Omental fat pad (tissue), 3 donors: ENCODE measurements at regions not wholly inside any gene's neighbourhood (a gene's known extent, or its start where the extent isn't known, plus 50 kb on each side); places are given as distances from the start of the nearest gene placed in this dataset.
"Not testable (repeated sequence)": the region's sequence is repeated elsewhere in the genome, so short reads cannot be mapped to it uniquely, and the experiment has no call there.

Experiments
- ATAC-seq: fragments of 150-250 bp; one replicate; pipeline ENCODE4 v1.9.1; 2016; ENCODE audit warnings: mild to moderate bottlenecking, moderate library complexity; ENCODE audit not compliant: low FRiP score
- DNase-seq: peaks from one replicate; pipeline ENCODE4 v3.0.0-alpha.2; 2019; ENCODE audit warnings: low spot score
- TF ChIP-seq, protein P1 (sequence below), 3 donors: fragments of 450-650 bp; IDR thresholded peaks; one replicate each; pipeline ENCODE4 v1.5.1; 2016 to 2017; ENCODE audit warnings: antibody characterized with exemption in 3 of 3, mild to moderate bottlenecking in 3 of 3, moderate library complexity in 2 of 3

DNA sequence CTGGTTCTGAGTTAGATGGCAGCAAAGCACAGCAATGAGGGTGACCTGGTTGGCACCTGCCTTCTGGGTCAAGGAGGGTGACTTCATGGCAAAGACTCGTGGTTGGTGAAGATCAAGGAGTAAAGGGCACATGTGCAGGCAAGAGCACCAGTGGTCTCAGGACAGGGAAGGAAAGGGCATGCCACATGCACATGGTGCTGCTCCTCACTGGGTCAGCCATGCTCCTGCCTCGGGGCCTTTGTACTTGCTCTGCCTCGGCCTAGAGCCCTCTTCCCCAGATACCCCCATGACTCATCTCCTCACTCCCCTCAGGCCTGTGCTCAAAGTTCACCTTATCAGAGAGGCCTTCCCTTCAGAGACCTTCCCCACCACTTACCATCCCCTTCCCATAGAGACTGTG lies 106.7 kb upstream of the KDM7A start:
- DNase-seq (no peak), ATAC-seq (no peak)
- TF ChIP-seq, protein P1, sequence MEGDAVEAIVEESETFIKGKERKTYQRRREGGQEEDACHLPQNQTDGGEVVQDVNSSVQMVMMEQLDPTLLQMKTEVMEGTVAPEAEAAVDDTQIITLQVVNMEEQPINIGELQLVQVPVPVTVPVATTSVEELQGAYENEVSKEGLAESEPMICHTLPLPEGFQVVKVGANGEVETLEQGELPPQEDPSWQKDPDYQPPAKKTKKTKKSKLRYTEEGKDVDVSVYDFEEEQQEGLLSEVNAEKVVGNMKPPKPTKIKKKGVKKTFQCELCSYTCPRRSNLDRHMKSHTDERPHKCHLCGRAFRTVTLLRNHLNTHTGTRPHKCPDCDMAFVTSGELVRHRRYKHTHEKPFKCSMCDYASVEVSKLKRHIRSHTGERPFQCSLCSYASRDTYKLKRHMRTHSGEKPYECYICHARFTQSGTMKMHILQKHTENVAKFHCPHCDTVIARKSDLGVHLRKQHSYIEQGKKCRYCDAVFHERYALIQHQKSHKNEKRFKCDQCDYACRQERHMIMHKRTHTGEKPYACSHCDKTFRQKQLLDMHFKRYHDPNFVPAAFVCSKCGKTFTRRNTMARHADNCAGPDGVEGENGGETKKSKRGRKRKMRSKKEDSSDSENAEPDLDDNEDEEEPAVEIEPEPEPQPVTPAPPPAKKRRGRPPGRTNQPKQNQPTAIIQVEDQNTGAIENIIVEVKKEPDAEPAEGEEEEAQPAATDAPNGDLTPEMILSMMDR (IDR thresholded peaks at IDR 0.05) = no peak

DNA sequence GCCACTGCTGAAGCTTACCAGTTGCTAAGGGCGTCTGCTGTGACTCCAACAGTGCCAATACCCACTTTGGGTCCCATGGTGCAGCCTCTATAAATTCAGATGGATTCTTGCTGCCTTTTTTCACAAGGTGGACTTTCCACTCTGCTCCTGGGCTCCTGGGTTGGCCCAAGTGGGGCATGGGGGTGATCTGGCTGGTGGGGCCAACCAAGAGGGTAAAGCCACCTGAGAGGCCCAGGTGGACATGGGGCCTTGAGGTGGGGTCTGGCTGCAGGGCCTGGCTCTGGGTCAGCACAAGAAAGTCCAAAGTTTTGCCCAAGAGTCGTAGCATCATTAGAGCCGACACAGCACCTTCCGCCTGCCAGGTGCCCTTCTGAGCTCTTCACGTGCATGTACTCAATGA lies 105.2 kb upstream of the KDM7A start:
- TF ChIP-seq, protein P1 (IDR thresholded peaks at IDR 0.05) = no peak
- no peak for ATAC-seq
- no peak for DNase-seq

DNA sequence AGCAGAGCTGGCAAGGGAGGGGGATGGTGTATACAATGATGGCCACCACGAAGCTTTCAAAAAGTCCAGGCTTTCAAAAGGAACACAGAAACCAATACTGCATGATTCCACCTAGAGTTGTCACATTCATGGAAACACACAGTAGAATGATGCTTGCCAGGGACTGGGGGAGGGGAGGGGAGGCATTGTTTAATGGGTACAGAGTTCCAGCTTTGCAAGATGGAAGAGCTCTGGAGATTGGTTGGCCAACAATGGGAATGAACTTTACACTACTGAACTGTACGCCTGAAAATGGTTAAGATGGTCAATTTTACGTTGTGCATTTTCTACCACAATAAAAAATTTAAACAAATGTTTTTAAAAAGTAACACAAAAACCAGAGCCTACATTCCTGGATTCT lies 104.5 kb upstream of the KDM7A start:
- TF ChIP-seq, protein P1 (IDR thresholded peaks at IDR 0.05) = no peak

DNA sequence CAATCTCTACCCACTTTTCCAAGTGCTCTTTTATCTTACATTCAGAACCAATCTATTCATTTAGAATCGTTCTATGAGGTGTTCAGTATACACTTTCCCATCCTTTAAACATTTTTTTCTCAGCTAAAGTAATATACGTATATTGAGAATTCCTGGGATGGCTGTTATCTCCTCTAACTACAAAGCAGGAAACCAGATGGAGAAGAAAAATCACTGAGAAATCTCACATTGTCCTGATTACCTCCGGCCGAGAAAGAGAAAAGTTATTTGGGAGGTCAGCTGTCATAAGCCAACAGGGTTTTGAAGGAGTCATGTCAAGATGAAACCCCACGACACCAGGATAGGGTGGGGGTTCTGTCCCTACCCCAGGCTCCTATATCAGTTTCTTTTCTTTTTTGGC lies 99.2 kb upstream of the KDM7A start:
- no peak for DNase-seq
- TF ChIP-seq, protein P1 (IDR thresholded peaks at IDR 0.05) = no peak
- no peak for ATAC-seq

More for the DNA sequence above, 104.5 kb upstream of the KDM7A start:
- ATAC-seq = no peak
- DNase-seq = no peak

DNA sequence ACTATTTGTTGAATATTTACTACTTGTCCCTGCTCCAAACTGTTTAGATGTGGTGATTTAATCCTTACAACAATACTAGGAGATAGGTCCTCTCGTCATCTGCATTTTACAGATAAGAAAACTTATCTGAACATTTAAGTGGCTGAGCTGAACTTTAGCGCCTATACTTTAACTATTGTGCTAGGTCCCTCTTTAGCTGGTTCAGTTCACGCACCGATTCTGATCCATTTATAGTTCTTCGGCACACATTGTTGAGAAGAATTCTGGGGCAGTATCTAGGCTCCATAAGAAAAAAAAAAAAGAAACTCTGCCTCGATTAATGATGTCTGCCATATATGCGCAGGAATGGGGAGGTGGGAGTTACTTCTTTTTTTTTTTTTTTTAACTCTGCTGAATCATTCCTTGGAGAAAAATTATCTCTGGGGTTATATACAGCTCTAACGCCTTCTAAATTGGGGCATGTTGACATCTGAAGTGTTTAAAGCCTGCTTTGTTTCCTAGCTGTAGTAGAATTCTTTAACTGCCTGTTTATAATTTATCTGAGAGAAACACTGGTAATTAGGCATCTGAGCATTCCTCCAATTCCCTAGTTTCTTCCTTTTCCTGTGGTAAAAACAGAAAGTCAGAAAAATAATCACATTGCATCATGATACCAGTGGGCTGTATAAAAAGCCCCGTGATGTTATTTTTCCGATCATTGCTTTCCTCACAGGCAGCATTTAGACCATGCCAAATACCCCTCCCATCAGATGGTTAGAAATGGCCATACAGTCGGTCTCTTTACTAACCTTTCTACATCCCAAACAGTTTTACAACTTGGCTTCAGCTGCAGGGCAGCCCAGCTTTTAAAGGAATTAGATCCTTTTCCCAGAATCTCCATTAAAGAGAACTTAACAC lies 98.5 kb upstream of the KDM7A start:
- peak; percentile 79 for ATAC-seq
- TF ChIP-seq, protein P1 (IDR thresholded peaks at IDR 0.05) = no peak
- no peak for DNase-seq

DNA sequence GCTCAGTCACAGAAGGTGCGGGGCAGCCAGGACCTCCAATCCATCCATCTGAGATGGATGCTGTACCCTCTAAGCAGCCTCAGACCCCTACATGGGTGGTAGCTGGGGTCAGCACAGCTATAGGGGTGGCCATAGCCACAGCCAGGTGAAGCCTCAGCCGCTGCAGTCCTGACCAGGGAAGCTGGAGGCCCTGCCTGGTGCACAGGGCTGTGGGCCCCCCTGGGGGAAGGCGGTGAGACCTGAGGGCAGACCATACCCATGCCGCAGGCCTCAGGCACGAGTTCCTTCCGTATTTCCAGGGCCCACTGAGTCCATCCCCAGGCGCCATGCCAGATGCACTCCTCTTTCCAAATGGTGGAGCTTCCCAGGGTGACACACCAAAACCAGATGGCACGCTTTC lies 96.6 kb upstream of the KDM7A start:
- no peak for DNase-seq
- no peak for ATAC-seq
- TF ChIP-seq, protein P1 (IDR thresholded peaks at IDR 0.05) = no peak

DNA sequence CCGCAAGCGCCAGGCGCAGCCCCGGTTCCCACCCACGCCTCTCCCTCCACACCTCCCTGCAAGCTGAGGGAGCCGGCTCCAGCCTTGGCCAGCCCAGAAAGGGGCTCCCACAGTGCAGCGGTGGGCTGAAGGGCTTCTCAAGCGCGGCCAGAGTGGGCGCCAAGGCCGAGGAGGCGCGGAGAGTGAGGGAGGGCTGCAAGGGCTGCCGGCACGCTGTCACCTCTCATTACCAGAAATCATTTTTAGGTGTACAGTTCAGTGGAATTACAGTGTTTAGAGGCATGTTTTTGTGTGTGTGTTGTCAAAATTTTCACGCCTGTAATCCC lies 94.8 kb upstream of the KDM7A start:
- not testable (repeated sequence) for ATAC-seq, DNase-seq
